Esophagus muscularis mucosa (tissue), 3 donors: ENCODE measurements at regions not wholly inside any gene's neighbourhood (a gene's known extent, or its start where the extent isn't known, plus 50 kb on each side); places are given as distances from the start of the nearest gene placed in this dataset.
"Not testable (repeated sequence)": the region's sequence is repeated elsewhere in the genome, so short reads cannot be mapped to it uniquely, and the experiment has no call there.

Source experiments
- CTCF ChIP-seq, 3 experiments: fragments of 200-600 bp in 2 of 3; fragments of 450-650 bp in 1 of 3; sonication (generic) in 2 of 3; IDR thresholded peaks; one replicate each; pipeline ENCODE4 v1.5.1; 2017 to 2019; ENCODE audit warnings: antibody characterized with exemption in 3 of 3, mild to moderate bottlenecking in 2 of 3, moderate library complexity in 1 of 3
- POLR2A ChIP-seq: fragments of 450-650 bp; IDR thresholded peaks from one replicate; pipeline ENCODE4 v1.6.1; 2017; ENCODE audit warnings: antibody characterized with exemption, moderate library complexity, mild to moderate bottlenecking, low read depth

GRCh38 chr7:65551042-65551441, 177.4 kb downstream of the ZNF92 start:
- TF ChIP-seq CTCF (IDR thresholded peaks at IDR 0.05); POLR2A: not testable (repeated sequence)
